H1 (cell line): ENCODE measurements at regions not wholly inside any gene's neighbourhood (a gene's known extent, or its start where the extent isn't known, plus 50 kb on each side); places are given as distances from the start of the nearest gene placed in this dataset.

Source experiments
- ASH2L ChIP-seq: fragments of 200-600, 300-600 bp; sonication (generic); IDR thresholded peaks from one replicate; pipeline ENCODE4 v1.7.1; 2017; ENCODE audit warnings: low read length
- RFX5 ChIP-seq: IDR thresholded peaks from 2 replicates; pipeline ENCODE4 v1.6.1; 2011; ENCODE audit warnings: low read depth, low read length, improper control_type of control experiment, borderline replicate concordance
- TAF7 ChIP-seq: optimal IDR thresholded peaks from 2 replicates; pipeline ENCODE3; 2011; ENCODE audit warnings: low read depth, mild to moderate bottlenecking, inconsistent platforms, low read length, moderate library complexity, borderline replicate concordance
- TF ChIP-seq, protein P1 (sequence below): fragments of 300-600 bp; sonication (generic); IDR thresholded peaks from 2 replicates; pipeline ENCODE4 v1.7.1; 2012; ENCODE audit warnings: low read length, moderate library complexity, mild to moderate bottlenecking, inconsistent platforms; ENCODE audit not compliant: insufficient replicate concordance

DNA sequence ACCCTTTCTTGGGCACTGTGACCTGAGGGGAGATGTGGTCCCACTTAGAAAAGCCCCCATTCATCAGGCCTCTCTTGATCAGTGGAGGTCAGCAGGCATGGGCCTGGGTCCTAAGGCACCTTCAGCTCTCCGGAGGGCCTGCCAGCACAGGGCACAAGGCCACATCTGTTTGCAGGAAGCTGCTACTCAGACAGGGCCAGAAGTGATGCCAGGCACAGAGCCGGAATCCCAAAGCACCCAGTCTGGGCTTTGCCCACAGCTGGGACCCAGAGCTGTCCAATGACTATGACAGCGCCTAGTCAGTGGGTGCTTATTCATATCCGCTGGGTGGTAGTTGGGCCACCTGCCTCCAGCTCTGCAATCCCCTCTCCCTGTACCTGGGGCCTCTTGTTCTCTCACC is 63.2 kb upstream of the ELN start (continued):
- no peak for TF ChIP-seq TAF7
- no peak for TF ChIP-seq RFX5
- TF ChIP-seq ASH2L = no peak
- TF ChIP-seq, protein P1, sequence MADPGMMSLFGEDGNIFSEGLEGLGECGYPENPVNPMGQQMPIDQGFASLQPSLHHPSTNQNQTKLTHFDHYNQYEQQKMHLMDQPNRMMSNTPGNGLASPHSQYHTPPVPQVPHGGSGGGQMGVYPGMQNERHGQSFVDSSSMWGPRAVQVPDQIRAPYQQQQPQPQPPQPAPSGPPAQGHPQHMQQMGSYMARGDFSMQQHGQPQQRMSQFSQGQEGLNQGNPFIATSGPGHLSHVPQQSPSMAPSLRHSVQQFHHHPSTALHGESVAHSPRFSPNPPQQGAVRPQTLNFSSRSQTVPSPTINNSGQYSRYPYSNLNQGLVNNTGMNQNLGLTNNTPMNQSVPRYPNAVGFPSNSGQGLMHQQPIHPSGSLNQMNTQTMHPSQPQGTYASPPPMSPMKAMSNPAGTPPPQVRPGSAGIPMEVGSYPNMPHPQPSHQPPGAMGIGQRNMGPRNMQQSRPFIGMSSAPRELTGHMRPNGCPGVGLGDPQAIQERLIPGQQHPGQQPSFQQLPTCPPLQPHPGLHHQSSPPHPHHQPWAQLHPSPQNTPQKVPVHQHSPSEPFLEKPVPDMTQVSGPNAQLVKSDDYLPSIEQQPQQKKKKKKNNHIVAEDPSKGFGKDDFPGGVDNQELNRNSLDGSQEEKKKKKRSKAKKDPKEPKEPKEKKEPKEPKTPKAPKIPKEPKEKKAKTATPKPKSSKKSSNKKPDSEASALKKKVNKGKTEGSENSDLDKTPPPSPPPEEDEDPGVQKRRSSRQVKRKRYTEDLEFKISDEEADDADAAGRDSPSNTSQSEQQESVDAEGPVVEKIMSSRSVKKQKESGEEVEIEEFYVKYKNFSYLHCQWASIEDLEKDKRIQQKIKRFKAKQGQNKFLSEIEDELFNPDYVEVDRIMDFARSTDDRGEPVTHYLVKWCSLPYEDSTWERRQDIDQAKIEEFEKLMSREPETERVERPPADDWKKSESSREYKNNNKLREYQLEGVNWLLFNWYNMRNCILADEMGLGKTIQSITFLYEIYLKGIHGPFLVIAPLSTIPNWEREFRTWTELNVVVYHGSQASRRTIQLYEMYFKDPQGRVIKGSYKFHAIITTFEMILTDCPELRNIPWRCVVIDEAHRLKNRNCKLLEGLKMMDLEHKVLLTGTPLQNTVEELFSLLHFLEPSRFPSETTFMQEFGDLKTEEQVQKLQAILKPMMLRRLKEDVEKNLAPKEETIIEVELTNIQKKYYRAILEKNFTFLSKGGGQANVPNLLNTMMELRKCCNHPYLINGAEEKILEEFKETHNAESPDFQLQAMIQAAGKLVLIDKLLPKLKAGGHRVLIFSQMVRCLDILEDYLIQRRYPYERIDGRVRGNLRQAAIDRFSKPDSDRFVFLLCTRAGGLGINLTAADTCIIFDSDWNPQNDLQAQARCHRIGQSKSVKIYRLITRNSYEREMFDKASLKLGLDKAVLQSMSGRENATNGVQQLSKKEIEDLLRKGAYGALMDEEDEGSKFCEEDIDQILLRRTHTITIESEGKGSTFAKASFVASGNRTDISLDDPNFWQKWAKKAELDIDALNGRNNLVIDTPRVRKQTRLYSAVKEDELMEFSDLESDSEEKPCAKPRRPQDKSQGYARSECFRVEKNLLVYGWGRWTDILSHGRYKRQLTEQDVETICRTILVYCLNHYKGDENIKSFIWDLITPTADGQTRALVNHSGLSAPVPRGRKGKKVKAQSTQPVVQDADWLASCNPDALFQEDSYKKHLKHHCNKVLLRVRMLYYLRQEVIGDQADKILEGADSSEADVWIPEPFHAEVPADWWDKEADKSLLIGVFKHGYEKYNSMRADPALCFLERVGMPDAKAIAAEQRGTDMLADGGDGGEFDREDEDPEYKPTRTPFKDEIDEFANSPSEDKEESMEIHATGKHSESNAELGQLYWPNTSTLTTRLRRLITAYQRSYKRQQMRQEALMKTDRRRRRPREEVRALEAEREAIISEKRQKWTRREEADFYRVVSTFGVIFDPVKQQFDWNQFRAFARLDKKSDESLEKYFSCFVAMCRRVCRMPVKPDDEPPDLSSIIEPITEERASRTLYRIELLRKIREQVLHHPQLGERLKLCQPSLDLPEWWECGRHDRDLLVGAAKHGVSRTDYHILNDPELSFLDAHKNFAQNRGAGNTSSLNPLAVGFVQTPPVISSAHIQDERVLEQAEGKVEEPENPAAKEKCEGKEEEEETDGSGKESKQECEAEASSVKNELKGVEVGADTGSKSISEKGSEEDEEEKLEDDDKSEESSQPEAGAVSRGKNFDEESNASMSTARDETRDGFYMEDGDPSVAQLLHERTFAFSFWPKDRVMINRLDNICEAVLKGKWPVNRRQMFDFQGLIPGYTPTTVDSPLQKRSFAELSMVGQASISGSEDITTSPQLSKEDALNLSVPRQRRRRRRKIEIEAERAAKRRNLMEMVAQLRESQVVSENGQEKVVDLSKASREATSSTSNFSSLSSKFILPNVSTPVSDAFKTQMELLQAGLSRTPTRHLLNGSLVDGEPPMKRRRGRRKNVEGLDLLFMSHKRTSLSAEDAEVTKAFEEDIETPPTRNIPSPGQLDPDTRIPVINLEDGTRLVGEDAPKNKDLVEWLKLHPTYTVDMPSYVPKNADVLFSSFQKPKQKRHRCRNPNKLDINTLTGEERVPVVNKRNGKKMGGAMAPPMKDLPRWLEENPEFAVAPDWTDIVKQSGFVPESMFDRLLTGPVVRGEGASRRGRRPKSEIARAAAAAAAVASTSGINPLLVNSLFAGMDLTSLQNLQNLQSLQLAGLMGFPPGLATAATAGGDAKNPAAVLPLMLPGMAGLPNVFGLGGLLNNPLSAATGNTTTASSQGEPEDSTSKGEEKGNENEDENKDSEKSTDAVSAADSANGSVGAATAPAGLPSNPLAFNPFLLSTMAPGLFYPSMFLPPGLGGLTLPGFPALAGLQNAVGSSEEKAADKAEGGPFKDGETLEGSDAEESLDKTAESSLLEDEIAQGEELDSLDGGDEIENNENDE = no peak
